H54 (cell line): ENCODE measurements at regions not wholly inside any gene's neighbourhood (a gene's known extent, or its start where the extent isn't known, plus 50 kb on each side); places are given as distances from the start of the nearest gene placed in this dataset.
"Not testable (repeated sequence)": the region's sequence is repeated elsewhere in the genome, so short reads cannot be mapped to it uniquely, and the experiment has no call there.

Experiments used
- DNase-seq: peaks from one replicate; pipeline ENCODE4 v3.0.0; 2011; ENCODE audit warnings: low spot score, mixed read lengths; ENCODE audit not compliant: insufficient read length
- FAIRE-seq: peaks from 3 replicates; lab custom pipeline; 2011; peaks lifted over from hg19 to GRCh38; lab: Jason Lieb, UNC
- POLR2A ChIP-seq: IDR thresholded peaks from 2 replicates; pipeline ENCODE4 v1.6.1; 2011; ENCODE audit warnings: low read depth, mild to moderate bottlenecking, low read length

DNA sequence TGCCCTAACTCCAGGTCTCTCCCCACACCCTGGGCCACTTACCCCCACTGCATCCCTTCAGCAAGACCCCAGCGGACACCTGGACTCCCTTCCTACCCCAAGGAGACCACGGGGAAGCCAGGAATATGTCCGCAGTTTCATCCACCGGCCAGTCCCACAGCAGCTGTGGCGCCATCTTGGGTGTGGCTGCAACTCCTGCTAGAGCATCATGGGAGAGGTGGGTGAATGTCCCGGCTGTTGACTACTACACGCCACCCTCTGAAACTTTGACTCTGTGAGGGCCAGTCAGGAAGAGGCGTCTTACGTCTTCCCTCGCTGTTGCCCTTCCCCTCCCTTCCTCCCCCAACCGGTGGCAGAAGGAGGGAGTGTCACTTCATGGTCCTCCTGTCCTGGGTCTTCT, 238.3 kb upstream of the RNF32 start:
- no peak for FAIRE-seq
- TF ChIP-seq POLR2A, result peak; percentile 37; the same call in 1 of the 2 replicates
- peak; percentile 47 for DNase-seq

DNA sequence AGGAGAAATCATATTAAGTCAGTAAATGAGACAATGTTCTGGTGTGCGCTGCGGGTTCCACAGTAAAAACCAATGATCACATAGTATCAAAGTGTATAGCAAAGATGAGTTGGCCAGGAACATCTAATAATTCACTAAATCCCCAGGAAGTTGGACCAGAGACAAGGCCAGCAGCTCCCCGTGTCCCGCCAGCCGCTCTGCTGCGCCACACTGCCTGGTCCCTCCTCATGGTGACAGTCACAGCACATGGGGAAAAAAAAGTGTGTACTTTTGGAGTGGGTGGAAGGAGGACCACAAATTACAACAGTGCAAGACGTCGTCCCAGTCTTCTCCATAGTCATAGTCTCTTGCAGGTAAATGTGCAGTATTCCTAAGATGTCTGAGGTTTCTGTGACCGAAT, 239.0 kb upstream of the RNF32 start:
- TF ChIP-seq POLR2A, result no peak
- FAIRE-seq (no peak), DNase-seq (no peak)

DNA sequence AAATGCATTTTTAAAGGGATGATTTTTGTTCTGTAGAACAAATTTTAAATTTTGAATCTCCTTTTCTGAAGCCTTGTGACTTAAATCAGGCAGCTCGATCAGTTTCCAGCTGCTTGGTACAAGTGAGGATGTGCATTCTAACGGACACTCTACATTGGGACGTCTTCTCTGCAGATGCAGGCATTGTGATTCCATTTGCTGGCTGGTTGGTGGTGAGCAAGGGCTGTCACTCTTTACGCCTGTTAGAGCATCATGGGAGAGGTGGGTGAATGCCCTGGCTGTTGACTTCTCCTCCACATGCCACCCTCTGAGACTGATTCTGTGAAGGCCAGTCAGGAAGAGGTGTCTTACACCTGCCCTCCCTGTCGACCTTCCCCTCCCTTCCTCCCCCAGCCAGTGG, 240.5 kb upstream of the RNF32 start:
- no peak for TF ChIP-seq POLR2A
- DNase-seq (no peak), FAIRE-seq (no peak)

DNA sequence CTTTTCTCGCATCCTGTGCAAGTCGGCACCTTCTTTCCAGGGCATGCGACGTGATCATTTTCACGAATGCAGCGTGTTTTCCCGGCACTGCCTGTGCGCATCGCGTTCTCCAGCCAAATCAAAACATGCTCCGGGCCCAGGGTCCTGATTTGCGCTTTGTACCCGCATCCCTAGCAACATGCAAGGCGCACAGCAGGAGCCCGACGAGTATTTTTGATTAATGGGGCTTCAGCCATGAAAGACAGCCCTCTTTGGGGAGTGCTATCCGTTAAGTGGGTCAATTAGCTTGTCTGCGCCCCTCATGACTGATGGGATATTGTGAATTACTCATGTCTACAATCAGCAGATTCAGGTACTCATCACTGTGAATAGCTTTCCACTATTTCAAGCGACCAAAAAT, 243.3 kb upstream of the RNF32 start:
- no peak for DNase-seq
- no peak for FAIRE-seq
- no peak for TF ChIP-seq POLR2A

DNA sequence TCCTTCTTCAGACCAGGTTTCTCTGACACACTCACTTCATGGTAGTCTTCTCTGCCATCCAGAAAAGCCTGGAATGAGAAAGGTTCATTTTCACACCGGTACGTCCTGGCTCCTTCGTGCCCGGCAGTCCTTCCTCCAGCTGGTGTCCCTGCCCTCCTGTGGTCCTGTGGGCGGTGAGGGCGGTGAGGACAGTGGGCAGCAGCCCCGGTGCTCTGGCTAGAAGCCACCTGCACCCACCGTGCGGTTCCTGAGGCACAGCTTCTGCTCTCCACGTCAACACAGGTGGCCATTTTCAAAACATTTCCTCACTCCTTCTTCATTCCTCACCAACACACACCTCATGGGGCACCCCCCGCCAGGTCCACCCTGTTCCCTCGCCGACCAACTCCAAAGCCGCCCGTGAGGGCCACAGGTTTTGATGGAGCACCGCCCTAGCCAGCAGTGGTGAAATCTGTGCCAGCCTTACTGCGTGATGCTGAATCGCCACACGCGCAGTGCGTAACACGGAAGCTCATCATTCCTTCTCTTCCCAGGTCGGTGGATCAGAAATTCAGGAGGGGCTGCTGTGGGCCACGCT, 251.4 kb upstream of the RNF32 start:
- no peak for TF ChIP-seq POLR2A

DNA sequence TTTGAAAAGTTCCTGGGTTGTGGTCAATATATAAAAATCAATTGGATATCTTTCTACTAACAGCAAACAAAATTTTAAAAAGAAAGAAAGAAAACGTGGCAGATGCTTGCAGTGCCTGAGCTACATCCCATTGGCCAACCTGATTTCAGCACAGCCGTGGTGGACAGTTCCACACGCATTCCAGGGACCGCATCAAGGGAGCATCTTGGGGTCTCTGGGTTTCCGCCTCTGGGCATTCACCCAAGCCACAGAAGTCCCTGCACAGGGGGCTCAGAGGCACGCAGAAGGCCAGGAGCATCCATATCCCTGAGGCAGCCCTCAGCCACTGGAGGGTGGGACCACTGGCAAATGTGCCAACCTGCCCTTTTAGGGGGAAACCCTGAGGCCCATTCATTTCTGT, 254.5 kb upstream of the RNF32 start:
- FAIRE-seq, result no peak
- no peak for TF ChIP-seq POLR2A
- DNase-seq, result no peak

More for the DNA sequence above, 251.4 kb upstream of the RNF32 start:
- no peak for DNase-seq
- FAIRE-seq, result no peak

DNA sequence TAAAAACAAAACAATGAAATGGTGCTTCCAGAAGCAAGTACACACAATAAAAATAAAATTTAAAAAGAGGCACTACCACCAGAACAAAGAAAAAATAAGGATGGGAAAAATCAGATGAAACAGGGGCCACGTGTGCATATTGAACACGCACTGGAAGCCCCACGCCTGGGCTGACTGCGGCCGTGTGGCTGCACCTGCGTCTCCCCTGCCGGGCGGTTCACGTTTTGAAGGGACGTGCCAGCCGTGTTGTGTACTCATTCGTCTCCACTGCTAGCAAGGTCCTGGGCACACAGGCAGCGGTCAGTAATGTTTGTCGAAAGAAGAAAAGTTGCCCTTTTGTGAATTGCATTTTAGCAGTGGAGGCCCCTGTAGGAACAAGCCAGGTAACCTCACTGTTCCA, 255.9 kb upstream of the RNF32 start:
- DNase-seq, result no peak
- TF ChIP-seq POLR2A, result no peak
- no peak for FAIRE-seq

DNA sequence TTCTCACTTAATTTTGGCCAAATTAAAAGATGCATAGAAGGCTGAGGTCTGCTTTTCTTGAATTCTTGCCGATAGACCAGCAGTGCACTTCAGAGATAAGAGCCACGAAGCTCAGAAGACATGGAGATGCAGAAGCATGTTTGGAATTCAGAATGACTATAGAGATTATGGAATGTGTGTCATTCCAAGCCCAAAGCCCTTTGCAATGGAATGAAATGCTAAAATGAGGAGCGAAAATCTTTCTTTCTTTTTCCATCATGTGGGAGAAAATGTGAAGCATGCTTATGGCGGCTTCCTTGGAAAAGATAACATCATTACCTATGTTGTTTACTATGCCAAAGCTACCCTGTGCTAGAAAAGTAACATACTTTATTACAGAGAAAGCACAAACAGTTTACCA, 257.0 kb upstream of the RNF32 start:
- TF ChIP-seq POLR2A, result no peak
- DNase-seq (no peak), FAIRE-seq (no peak)

DNA sequence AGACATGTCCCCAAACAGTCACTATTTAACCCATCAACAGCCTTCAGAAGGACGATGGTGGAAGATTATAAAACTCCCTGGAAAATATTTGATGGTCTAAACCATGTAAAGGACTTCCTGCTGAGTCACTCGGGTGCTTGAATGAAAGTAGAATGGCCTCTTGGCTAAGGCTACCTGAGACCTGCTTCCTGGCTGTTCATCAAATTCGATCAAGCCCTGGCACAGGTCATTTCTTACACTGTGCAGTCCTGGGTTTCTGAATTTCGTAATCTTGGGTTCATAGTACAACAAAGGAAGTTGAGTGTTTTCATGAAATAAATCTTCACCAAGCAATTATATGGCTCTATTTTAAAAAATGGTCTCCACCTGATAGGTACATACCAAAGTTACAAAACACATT, 260.3 kb upstream of the RNF32 start:
- FAIRE-seq, result no peak
- TF ChIP-seq POLR2A, result no peak

DNA sequence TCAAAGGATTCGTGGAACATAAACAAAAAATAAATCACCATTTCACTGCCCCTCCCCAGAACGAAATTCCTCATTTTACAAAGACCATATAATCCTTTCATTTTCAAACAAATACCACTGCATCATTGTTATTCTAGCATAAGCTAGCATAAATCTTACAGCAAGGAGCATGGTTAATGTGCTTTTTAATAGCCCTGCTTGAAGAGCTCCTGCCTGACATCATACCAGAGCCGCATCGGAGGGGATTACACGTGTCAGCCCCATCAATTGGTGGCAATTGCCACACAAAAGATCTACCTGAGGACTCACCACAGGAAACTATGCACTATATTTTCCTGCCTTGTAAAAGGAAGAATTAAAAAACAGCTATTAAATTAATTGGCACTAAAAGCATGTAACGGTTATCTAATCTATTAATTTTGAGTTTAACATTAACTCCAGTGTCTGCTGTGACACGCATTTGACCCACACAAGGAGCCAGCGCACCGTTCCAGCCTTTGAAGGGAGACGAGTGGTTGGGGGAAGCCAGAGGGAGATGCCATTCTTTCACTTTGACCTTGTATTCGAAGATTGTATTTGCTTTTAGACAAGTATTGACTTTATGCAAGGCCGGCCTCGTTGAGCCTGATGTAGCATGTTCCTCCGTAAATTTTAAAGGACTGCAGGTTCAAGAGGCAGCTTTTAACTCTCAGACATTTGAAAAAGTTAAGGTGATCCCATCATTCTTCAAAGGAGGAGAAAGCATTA, 261.1 kb upstream of the RNF32 start:
- no peak for FAIRE-seq
- no peak for TF ChIP-seq POLR2A

More for the DNA sequence above, 260.3 kb upstream of the RNF32 start:
- DNase-seq, result no peak

DNA sequence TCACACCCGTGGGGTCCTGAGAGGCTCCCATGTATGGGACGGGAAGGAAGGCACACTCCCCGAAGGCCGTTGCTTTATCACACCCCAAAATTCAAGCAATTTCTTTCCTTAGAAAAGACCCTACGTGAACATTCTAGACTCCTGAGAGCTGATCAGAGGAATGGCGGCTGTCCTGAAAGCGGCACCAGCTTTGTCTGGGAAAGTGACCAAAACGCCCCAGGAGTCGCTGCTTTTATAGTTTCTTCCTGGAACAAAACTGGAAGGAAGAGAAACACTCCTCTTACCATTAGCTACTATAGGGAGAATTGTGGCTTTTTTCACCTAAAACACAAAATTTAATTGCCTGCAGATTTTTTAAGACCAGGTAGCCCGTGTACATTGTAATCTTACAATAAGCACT, 261.8 kb upstream of the RNF32 start:
- TF ChIP-seq POLR2A, result no peak
- DNase-seq (no peak), FAIRE-seq (no peak)

More for the DNA sequence above, 261.1 kb upstream of the RNF32 start:
- no peak for DNase-seq

DNA sequence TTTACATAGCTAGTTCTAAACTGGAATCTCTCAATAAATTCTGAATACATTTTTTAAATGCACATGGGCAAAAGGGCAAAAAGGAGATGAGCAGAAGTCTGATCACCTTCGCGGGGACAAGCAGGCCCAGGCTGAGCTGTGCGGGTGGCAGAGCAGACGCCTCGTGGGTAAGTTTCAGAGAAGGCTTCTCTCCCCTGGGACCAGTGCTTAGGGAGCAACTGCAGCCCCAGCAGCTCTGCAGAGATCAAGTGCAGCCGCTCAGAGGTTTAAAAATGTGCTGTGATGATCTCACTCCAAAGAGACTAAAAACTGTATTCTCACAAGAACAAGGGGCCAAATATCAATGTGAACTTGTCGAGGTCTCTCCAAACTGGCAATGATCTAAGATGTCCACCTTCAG, 264.3 kb upstream of the RNF32 start:
- no peak for FAIRE-seq
- no peak for TF ChIP-seq POLR2A
- DNase-seq, result no peak

DNA sequence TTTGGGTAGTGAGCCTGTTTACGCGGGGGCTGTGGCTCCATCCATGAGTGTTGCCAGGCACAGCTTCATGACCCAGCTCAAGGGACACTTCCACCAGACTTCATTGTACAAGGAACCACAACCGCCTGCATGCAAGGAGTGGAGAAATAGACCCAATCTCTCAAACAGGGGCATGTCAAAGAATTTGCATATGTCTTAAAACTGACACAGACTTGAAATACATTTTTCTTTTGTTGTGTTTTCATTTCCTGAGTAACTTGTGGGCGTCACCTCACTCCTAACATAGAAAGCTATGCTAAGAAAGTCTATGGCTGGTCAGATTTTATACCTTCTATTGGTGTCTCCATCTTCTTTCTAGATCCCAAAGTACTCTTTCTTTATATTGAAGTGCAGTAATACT, 266.2 kb upstream of the RNF32 start:
- DNase-seq, result no peak
- TF ChIP-seq POLR2A, result no peak
- no peak for FAIRE-seq

DNA sequence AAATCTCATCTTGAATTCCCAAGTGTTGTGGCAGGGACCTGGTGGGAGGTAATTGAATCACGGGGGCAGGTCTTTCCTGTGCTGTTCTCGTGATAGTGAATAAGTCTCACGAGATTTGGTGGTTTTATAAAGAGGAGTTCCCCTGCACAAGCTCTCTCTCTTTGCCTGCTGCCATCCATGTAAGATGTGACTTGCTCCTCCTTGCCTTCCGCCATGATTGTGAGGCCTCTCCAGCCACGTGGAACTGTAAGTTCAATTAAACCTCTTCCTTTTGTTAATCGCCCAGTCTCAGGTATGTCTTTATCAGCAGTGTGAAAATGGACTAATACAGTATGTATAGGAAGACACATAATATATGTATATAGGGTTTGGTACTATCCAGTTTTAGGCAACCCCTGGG, 270.6 kb upstream of the RNF32 start:
- FAIRE-seq, DNase-seq: not testable (repeated sequence)
